IPS-11a (cell line): ENCODE measurements at regions not wholly inside any gene's neighbourhood (a gene's known extent, or its start where the extent isn't known, plus 50 kb on each side); places are given as distances from the start of the nearest gene placed in this dataset.

Source experiments
- H3K4me3 ChIP-seq: one replicate; pipeline ENCODE4 v1.5.1; 2013; ENCODE audit warnings: low read depth, low read length, control low read depth

- no peak overlapping the region for H3K4me3 ChIP-seq
These were observed 158.9 kb upstream of the AKIRIN2 start for GRCh38 chr6:87860902-87861301.

- no peak overlapping the region for H3K4me3 ChIP-seq
These were observed 156.4 kb upstream of the AKIRIN2 start for GRCh38 chr6:87858440-87858839.

GRCh38 chr6:87851674-87852299 is 149.8 kb upstream of the AKIRIN2 start:
- no peak overlapping the region for H3K4me3 ChIP-seq

- no peak overlapping the region for H3K4me3 ChIP-seq
These were observed 146.6 kb upstream of the AKIRIN2 start for GRCh38 chr6:87848616-87849015.

- H3K4me3 ChIP-seq: no peak overlapping the region
These were observed 145.8 kb upstream of the AKIRIN2 start for GRCh38 chr6:87847830-87848210.

GRCh38 chr6:87847135-87847829 is 145.2 kb upstream of the AKIRIN2 start:
- H3K4me3 ChIP-seq: no peak overlapping the region

GRCh38 chr6:87846434-87846833 is 144.4 kb upstream of the AKIRIN2 start:
- no peak overlapping the region for H3K4me3 ChIP-seq

GRCh38 chr6:87840324-87840723 is 138.3 kb upstream of the AKIRIN2 start:
- H3K4me3 ChIP-seq: no peak overlapping the region

GRCh38 chr6:87837876-87838275 is 135.8 kb upstream of the AKIRIN2 start:
- H3K4me3 ChIP-seq: no peak overlapping the region

- no peak overlapping the region for H3K4me3 ChIP-seq
These were observed 135.4 kb upstream of the AKIRIN2 start for GRCh38 chr6:87837444-87837843.

- no peak overlapping the region for H3K4me3 ChIP-seq
These were observed 130.2 kb upstream of the AKIRIN2 start for GRCh38 chr6:87832025-87832825.

GRCh38 chr6:87830907-87831306 is 128.9 kb upstream of the AKIRIN2 start:
- no peak overlapping the region for H3K4me3 ChIP-seq

GRCh38 chr6:87829622-87830121 is 127.6 kb upstream of the AKIRIN2 start:
- H3K4me3 ChIP-seq: no peak overlapping the region

GRCh38 chr6:87828044-87828443 is 126.0 kb upstream of the AKIRIN2 start:
- no peak overlapping the region for H3K4me3 ChIP-seq

GRCh38 chr6:87827346-87827745 is 125.3 kb upstream of the AKIRIN2 start:
- H3K4me3 ChIP-seq: no peak overlapping the region

- no peak overlapping the region for H3K4me3 ChIP-seq
These were observed 124.4 kb upstream of the AKIRIN2 start for GRCh38 chr6:87826424-87826823.

GRCh38 chr6:87825821-87826221 is 123.8 kb upstream of the AKIRIN2 start:
- H3K4me3 ChIP-seq: no peak overlapping the region

GRCh38 chr6:87824958-87825491 is 123.0 kb upstream of the AKIRIN2 start:
- no peak overlapping the region for H3K4me3 ChIP-seq

- H3K4me3 ChIP-seq: no peak overlapping the region
These were observed 120.0 kb upstream of the AKIRIN2 start for GRCh38 chr6:87822011-87822410.

- no peak overlapping the region for H3K4me3 ChIP-seq
These were observed 118.4 kb upstream of the AKIRIN2 start for GRCh38 chr6:87820343-87820984.

- no peak overlapping the region for H3K4me3 ChIP-seq
These were observed 115.2 kb upstream of the AKIRIN2 start for GRCh38 chr6:87817183-87817582.
